Caco-2 (cell line): ENCODE measurements at regions not wholly inside any gene's neighbourhood (a gene's known extent, or its start where the extent isn't known, plus 50 kb on each side); places are given as distances from the start of the nearest gene placed in this dataset.
A peak's percentile ranks its signal among the peaks of the same experiment; 100 is the strongest.
"Not testable (repeated sequence)": the region's sequence is repeated elsewhere in the genome, so short reads cannot be mapped to it uniquely, and the experiment has no call there.

Experiments
- BruUV-seq: library from RNA; stranded (reverse); fragments of 400-500 nt; replicated peaks from 2 replicates; lab custom pipeline; 2021; lab: Mats Ljungman, UMichigan
- CTCF ChIA-PET: fragments of 300-600 bp; sonication (Branson Sonifier 250); formaldehyde crosslinking; loops from one replicate; lab custom pipeline; 2022; ENCODE audit warnings: antibody characterized with exemption; lab: Charles Lee
- POLR2A ChIA-PET: fragments of 300-600 bp; sonication (Branson Sonifier 250); formaldehyde crosslinking; loops from one replicate; lab custom pipeline; 2022; ENCODE audit warnings: antibody characterized with exemption; lab: Charles Lee
- DNase-seq, 2 experiments: peaks; one replicate each; pipeline versions ENCODE4 v3.0.0 to v3.0.0-alpha.2; 2020 to 2022
- H3K27me3 ChIP-seq: replicated peaks from 2 replicates; pipeline ENCODE4 v1.6.0; 2011; ENCODE audit warnings: low read length; ENCODE audit not compliant: control insufficient read depth, insufficient read depth
- H3K36me3 ChIP-seq: 2 replicates; pipeline ENCODE4 v1.5.1; 2011; ENCODE audit warnings: low read length; ENCODE audit not compliant: control insufficient read depth, insufficient read depth
- H3K4me1 ChIP-seq: fragments of 250-450 bp; sonication (Bioruptor Pico); 2 replicates; pipeline ENCODE4 v1.5.1; 2020; ENCODE audit warnings: mild to moderate bottlenecking
- H3K4me3 ChIP-seq: 2 replicates; pipeline ENCODE4 v1.5.1; 2011; ENCODE audit warnings: low read depth, mild to moderate bottlenecking, control low read depth, low read length
- H3K9me3 ChIP-seq: fragments of 250-450 bp; sonication (Bioruptor Pico); 2 replicates; pipeline ENCODE4 v1.5.1; 2020; ENCODE audit warnings: mild to moderate bottlenecking, moderate library complexity
- H3K27ac Mint-ChIP-seq: one replicate; pipeline ENCODE4 v1.8.0; 2022; ENCODE audit warnings: mixed read lengths; ENCODE audit not compliant: unreplicated experiment
- H3K27me3 Mint-ChIP-seq: one replicate; pipeline ENCODE4 v1.8.0; 2022; ENCODE audit warnings: mixed read lengths; ENCODE audit not compliant: insufficient read depth, unreplicated experiment
- H3K36me3 Mint-ChIP-seq: one replicate; pipeline ENCODE4 v1.8.0; 2022; ENCODE audit warnings: mild to moderate bottlenecking, mixed read lengths; ENCODE audit not compliant: insufficient read depth, unreplicated experiment
- H3K4me1 Mint-ChIP-seq: one replicate; pipeline ENCODE4 v1.8.0; 2022; ENCODE audit warnings: low read depth, mixed read lengths; ENCODE audit not compliant: unreplicated experiment
- H3K4me3 Mint-ChIP-seq: one replicate; pipeline ENCODE4 v1.8.0; 2022; ENCODE audit warnings: mild to moderate bottlenecking, moderate library complexity, mixed read lengths; ENCODE audit not compliant: unreplicated experiment
- H3K9me3 Mint-ChIP-seq: one replicate; pipeline ENCODE4 v1.8.0; 2022; ENCODE audit warnings: mixed read lengths; ENCODE audit not compliant: unreplicated experiment
- intact Hi-C: fragments of 100-400 bp; cut with micrococcal nuclease; formaldehyde crosslinking; loops from one replicate; pipeline ENCODE4 v1.10.0; 2022; ENCODE audit not compliant: unreplicated experiment
- TF ChIP-seq, protein P1 (sequence below), 2 experiments: fragments of 200-600 bp in 1 of 2; IDR thresholded peaks; 1 replicate in 1 of 2; 2 replicates in 1 of 2; pipeline versions ENCODE4 v1.5.1 to v1.8.0; 2011 to 2022; ENCODE audit warnings: antibody characterized with exemption in 1 of 2, control low read depth in 1 of 2, inconsistent platforms in 1 of 2, low read depth in 1 of 2, low read length in 1 of 2, mild to moderate bottlenecking in 1 of 2, moderate library complexity in 1 of 2; ENCODE audit not compliant: insufficient read depth in 1 of 2, severe bottlenecking in 1 of 2, unreplicated experiment in 1 of 2

- H3K4me3 ChIP-seq: no peak overlapping the region
- CTCF ChIA-PET: no interaction called here
- no peaks in the 10 kb centered on the region for H3K36me3 Mint-ChIP-seq
- no peaks in the 10 kb centered on the region for H3K4me1 ChIP-seq
- no peaks in the 10 kb centered on the region for H3K36me3 ChIP-seq
- TF ChIP-seq, protein P1, sequence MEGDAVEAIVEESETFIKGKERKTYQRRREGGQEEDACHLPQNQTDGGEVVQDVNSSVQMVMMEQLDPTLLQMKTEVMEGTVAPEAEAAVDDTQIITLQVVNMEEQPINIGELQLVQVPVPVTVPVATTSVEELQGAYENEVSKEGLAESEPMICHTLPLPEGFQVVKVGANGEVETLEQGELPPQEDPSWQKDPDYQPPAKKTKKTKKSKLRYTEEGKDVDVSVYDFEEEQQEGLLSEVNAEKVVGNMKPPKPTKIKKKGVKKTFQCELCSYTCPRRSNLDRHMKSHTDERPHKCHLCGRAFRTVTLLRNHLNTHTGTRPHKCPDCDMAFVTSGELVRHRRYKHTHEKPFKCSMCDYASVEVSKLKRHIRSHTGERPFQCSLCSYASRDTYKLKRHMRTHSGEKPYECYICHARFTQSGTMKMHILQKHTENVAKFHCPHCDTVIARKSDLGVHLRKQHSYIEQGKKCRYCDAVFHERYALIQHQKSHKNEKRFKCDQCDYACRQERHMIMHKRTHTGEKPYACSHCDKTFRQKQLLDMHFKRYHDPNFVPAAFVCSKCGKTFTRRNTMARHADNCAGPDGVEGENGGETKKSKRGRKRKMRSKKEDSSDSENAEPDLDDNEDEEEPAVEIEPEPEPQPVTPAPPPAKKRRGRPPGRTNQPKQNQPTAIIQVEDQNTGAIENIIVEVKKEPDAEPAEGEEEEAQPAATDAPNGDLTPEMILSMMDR (IDR thresholded peaks at IDR 0.05; ENCODE audit: insufficient read depth in 1 of 2, low read depth in 1 of 2, low read length in 1 of 2, severe bottlenecking in 1 of 2, unreplicated experiment in 1 of 2): no peak
- POLR2A ChIA-PET: no interaction called here
- H3K27me3 ChIP-seq: no peaks in the 10 kb centered on the region
- H3K4me3 Mint-ChIP-seq: no peak overlapping the region
- H3K27me3 Mint-ChIP-seq: no peaks in the 10 kb centered on the region
- DNase-seq: no peak
- no peak overlapping the region for H3K27ac Mint-ChIP-seq
- H3K9me3 Mint-ChIP-seq: no peaks in the 10 kb centered on the region
- no peaks in the 10 kb centered on the region for H3K9me3 ChIP-seq
- H3K4me1 Mint-ChIP-seq: no peaks in the 10 kb centered on the region
- no TSS peak for BruUV-seq
- intact Hi-C loops: no loop called here
These were observed 2171.9 kb upstream of the WWC1 start for GRCh38 chr5:166119506-166119905.

DNA sequence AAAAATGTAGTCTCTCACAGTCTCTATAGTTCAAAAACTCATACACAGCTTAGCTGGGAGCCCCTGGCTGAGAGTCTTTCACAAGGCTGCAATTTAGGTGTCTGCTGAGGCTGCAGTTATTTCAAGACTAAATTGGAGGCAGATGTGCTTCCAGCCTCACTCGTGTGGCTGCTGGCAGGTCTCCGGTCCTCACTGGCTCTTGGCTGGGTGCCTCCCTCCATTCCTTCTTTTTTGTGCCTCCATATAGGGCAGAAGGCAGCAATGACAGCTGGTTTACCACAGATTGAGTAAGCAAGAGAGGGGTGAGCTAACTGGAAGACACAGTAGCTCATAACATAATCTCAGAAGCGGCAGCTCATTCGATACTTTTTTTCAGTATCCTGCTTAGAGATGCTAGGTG lies 2167.7 kb upstream of the WWC1 start:
- H3K36me3 Mint-ChIP-seq: no peaks in the 10 kb centered on the region
- TF ChIP-seq, protein P1 (IDR thresholded peaks at IDR 0.05; ENCODE audit: insufficient read depth in 1 of 2, low read depth in 1 of 2, low read length in 1 of 2, severe bottlenecking in 1 of 2, unreplicated experiment in 1 of 2): no peak
- no peaks in the 10 kb centered on the region for H3K27me3 ChIP-seq
- POLR2A ChIA-PET: no interaction called here
- H3K9me3 Mint-ChIP-seq: no peaks in the 10 kb centered on the region
- H3K27ac Mint-ChIP-seq: no peak overlapping the region
- H3K4me3 ChIP-seq: no peak overlapping the region
- BruUV-seq: no TSS peak
- CTCF ChIA-PET: no interaction called here
- H3K4me1 ChIP-seq: no peaks in the 10 kb centered on the region
- intact Hi-C loops: no loop called here
- H3K27me3 Mint-ChIP-seq: no peaks in the 10 kb centered on the region
- H3K9me3 ChIP-seq: no peaks in the 10 kb centered on the region
- H3K36me3 ChIP-seq: no peaks in the 10 kb centered on the region
- no peaks in the 10 kb centered on the region for H3K4me1 Mint-ChIP-seq
- H3K4me3 Mint-ChIP-seq: no peak overlapping the region
- no peak for DNase-seq

- TF ChIP-seq, protein P1 (IDR thresholded peaks at IDR 0.05; ENCODE audit: insufficient read depth in 1 of 2, low read depth in 1 of 2, low read length in 1 of 2, severe bottlenecking in 1 of 2, unreplicated experiment in 1 of 2): no peak
- peak; percentile 12 to 37 for DNase-seq
These were observed 2163.5 kb upstream of the WWC1 start for GRCh38 chr5:166127766-166128570.

DNA sequence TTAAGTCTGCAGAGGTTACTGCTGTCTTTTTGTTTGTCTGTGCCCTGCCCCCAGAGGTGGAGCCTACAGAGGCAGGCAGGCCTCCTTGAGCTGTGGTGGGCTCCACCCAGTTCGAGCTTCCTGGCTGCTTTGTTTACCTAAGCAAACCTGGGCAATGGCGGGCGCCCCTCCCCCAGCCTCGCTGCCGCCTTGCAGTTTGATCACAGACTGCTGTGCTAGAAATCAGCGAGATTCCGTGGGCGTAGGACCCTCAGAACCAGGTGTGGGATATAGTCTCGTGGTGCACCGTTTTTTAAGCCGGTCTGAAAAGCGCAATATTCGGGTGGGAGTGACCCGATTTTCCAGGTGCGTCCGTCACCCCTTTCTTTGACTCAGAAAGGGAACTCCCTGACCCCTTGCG lies 2146.3 kb upstream of the WWC1 start:
- H3K4me1 ChIP-seq, H3K4me3 ChIP-seq, DNase-seq, H3K4me3 Mint-ChIP-seq, H3K9me3 Mint-ChIP-seq, H3K4me1 Mint-ChIP-seq, H3K27ac Mint-ChIP-seq, H3K27me3 Mint-ChIP-seq, intact Hi-C loops, BruUV-seq, H3K36me3 ChIP-seq, H3K36me3 Mint-ChIP-seq, H3K27me3 ChIP-seq, H3K9me3 ChIP-seq, POLR2A ChIA-PET, CTCF ChIA-PET: not testable (repeated sequence)

More at GRCh38 chr5:166127766-166128570, 2163.5 kb upstream of the WWC1 start:
- no peaks in the 10 kb centered on the region for H3K9me3 ChIP-seq
- no peaks in the 10 kb centered on the region for H3K27me3 Mint-ChIP-seq
- no peaks in the 10 kb centered on the region for H3K27me3 ChIP-seq
- H3K4me3 ChIP-seq: no peak overlapping the region
- H3K4me3 Mint-ChIP-seq: no peak overlapping the region
- no peaks in the 10 kb centered on the region for H3K9me3 Mint-ChIP-seq
- no peaks in the 10 kb centered on the region for H3K36me3 ChIP-seq
- intact Hi-C loops: no loop called here
- H3K4me1 Mint-ChIP-seq: no peaks in the 10 kb centered on the region
- ChIA-PET POLR2A (no interaction called here), CTCF (no interaction called here)
- no peaks in the 10 kb centered on the region for H3K4me1 ChIP-seq
- BruUV-seq: no TSS peak
- no peaks in the 10 kb centered on the region for H3K36me3 Mint-ChIP-seq
- no peak overlapping the region for H3K27ac Mint-ChIP-seq
